ENCODE measurements at regions not wholly inside any gene's neighbourhood (a gene's known extent, or its start where the extent isn't known, plus 50 kb on each side); places are given as distances from the start of the nearest gene placed in this dataset.

- peaks cover 15% of the 10 kb centered on the region for H3K4me1 ChIP-seq (ENCODE audit: control insufficient read depth, extremely low read depth, insufficient read depth, low read length)
- TF ChIP-seq EZH2 (IDR thresholded peaks at IDR 0.05; ENCODE audit: low read length, missing control alignments) = no peak
- TF ChIP-seq CTCF (conservative IDR thresholded peaks at IDR 0.05 in 1 of 2, IDR thresholded peaks at IDR 0.05 in 1 of 2; ENCODE audit: low read depth in 1 of 2, low read length in 2 of 2) = no peak
- no peak overlapping the region for H3K4me2 ChIP-seq (ENCODE audit: extremely low read depth, insufficient read depth, low read length)
- H3K27ac ChIP-seq (ENCODE audit: insufficient read depth, low read length) = no peak overlapping the region
- H3K9me3 ChIP-seq (ENCODE audit: control insufficient read depth, insufficient read depth, low read depth, low read length) = no peaks in the 10 kb centered on the region
- H3K79me2 ChIP-seq (ENCODE audit: control insufficient read depth, insufficient read depth, low read length) = no peaks in the 10 kb centered on the region
- no peak overlapping the region for H3K9ac ChIP-seq (ENCODE audit: insufficient read depth, low read length)
- H2AFZ ChIP-seq (ENCODE audit: low read length) = no peak overlapping the region
- H3K27me3 ChIP-seq (ENCODE audit: control insufficient read depth, insufficient read depth, low read length) = no peaks in the 10 kb centered on the region
- DNase-seq (ENCODE audit: low read depth in 2 of 2) = no peak
- H3K4me3 ChIP-seq (replicated peaks in 1 of 4; ENCODE audit: control extremely low read depth in 1 of 4, insufficient read depth in 1 of 4, low read depth in 3 of 4, low read length in 4 of 4) = no peak overlapping the region
- no peaks in the 10 kb centered on the region for H4K20me1 ChIP-seq (ENCODE audit: control insufficient read depth, extremely low read depth, insufficient read depth, low read length)
- H3K36me3 ChIP-seq (ENCODE audit: control insufficient read depth, insufficient read depth, low read length) = no peaks in the 10 kb centered on the region
Measured at GRCh38 chr12:65660836-65661235, 163.4 kb upstream of the HMGA2 start.

GRCh38 chr12:65662590-65662989, 161.7 kb upstream of the HMGA2 start:
- Histone ChIP-seq H3K36me3 (ENCODE audit: control insufficient read depth, insufficient read depth, low read length) (no peaks in the 10 kb centered on the region), H3K27ac (ENCODE audit: insufficient read depth, low read length) (no peak overlapping the region), H3K9me3 (ENCODE audit: control insufficient read depth, insufficient read depth, low read depth, low read length) (no peaks in the 10 kb centered on the region), H3K4me2 (ENCODE audit: extremely low read depth, insufficient read depth, low read length) (no peak overlapping the region), H3K27me3 (ENCODE audit: control insufficient read depth, insufficient read depth, low read length) (no peaks in the 10 kb centered on the region), H2AFZ (ENCODE audit: low read length) (no peak overlapping the region), H3K4me3 (replicated peaks in 1 of 4; ENCODE audit: control extremely low read depth in 1 of 4, insufficient read depth in 1 of 4, low read depth in 3 of 4, low read length in 4 of 4) (no peak overlapping the region), H3K4me1 (ENCODE audit: control insufficient read depth, extremely low read depth, insufficient read depth, low read length) (peaks cover 4% of the 10 kb centered on the region), H4K20me1 (ENCODE audit: control insufficient read depth, extremely low read depth, insufficient read depth, low read length) (no peaks in the 10 kb centered on the region), H3K9ac (ENCODE audit: insufficient read depth, low read length) (no peak overlapping the region), H3K79me2 (ENCODE audit: control insufficient read depth, insufficient read depth, low read length) (no peaks in the 10 kb centered on the region)
- no peak for DNase-seq (ENCODE audit: low read depth in 2 of 2)
- TF ChIP-seq EZH2 (IDR thresholded peaks at IDR 0.05; ENCODE audit: low read length, missing control alignments) (no peak), CTCF (conservative IDR thresholded peaks at IDR 0.05 in 1 of 2, IDR thresholded peaks at IDR 0.05 in 1 of 2; ENCODE audit: low read depth in 1 of 2, low read length in 2 of 2) (no peak)

DNA sequence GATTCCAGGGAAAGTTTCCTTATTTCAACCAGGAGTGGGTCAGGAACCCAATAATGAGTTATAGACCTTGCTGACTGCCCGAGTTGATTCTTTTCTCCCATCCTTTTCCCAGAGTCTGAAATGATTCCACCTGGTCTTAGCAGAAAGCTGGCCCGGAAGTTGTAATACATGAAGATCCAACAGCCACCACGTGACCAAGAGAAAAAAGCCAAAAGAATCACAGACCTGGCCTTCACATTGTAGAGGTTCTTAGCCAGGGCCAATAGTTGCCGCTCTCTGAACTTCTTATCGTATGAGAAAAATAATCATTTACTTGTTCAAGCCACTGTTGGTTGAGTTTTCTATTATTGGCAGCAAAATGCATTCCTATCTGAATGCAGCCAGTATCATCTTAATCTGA, 161.2 kb upstream of the HMGA2 start:
- Histone ChIP-seq H4K20me1 (ENCODE audit: control insufficient read depth, extremely low read depth, insufficient read depth, low read length) (no peaks in the 10 kb centered on the region), H3K79me2 (ENCODE audit: control insufficient read depth, insufficient read depth, low read length) (no peaks in the 10 kb centered on the region), H3K4me3 (replicated peaks in 1 of 4; ENCODE audit: control extremely low read depth in 1 of 4, insufficient read depth in 1 of 4, low read depth in 3 of 4, low read length in 4 of 4) (no peak overlapping the region), H3K9me3 (ENCODE audit: control insufficient read depth, insufficient read depth, low read depth, low read length) (no peaks in the 10 kb centered on the region), H3K4me1 (ENCODE audit: control insufficient read depth, extremely low read depth, insufficient read depth, low read length) (no peaks in the 10 kb centered on the region), H3K36me3 (ENCODE audit: control insufficient read depth, insufficient read depth, low read length) (no peaks in the 10 kb centered on the region), H2AFZ (ENCODE audit: low read length) (no peak overlapping the region), H3K4me2 (ENCODE audit: extremely low read depth, insufficient read depth, low read length) (no peak overlapping the region), H3K27me3 (ENCODE audit: control insufficient read depth, insufficient read depth, low read length) (no peaks in the 10 kb centered on the region), H3K9ac (ENCODE audit: insufficient read depth, low read length) (no peak overlapping the region), H3K27ac (ENCODE audit: insufficient read depth, low read length) (no peak overlapping the region)
- TF ChIP-seq EZH2 (IDR thresholded peaks at IDR 0.05; ENCODE audit: low read length, missing control alignments) (no peak), CTCF (conservative IDR thresholded peaks at IDR 0.05 in 1 of 2, IDR thresholded peaks at IDR 0.05 in 1 of 2; ENCODE audit: low read depth in 1 of 2, low read length in 2 of 2) (no peak)
- DNase-seq (ENCODE audit: low read depth in 2 of 2) = peak in 1 of 2 donors; percentile 15

All from fibroblast of lung (primary cell).